H1 (cell line): ENCODE measurements at regions not wholly inside any gene's neighbourhood (a gene's known extent, or its start where the extent isn't known, plus 50 kb on each side); places are given as distances from the start of the nearest gene placed in this dataset.

ENCODE experiments used
- CTCF ChIA-PET: fragments of 300-600 bp; sonication (Branson Sonifier 250); formaldehyde crosslinking; loops from one replicate; lab custom pipeline; 2021; ENCODE audit not compliant: partially characterized antibody; lab: Charles Lee
- POLR2A ChIA-PET: fragments of 300-600 bp; sonication (Branson Sonifier 250); formaldehyde crosslinking; loops from one replicate; lab custom pipeline; 2021; ENCODE audit warnings: inconsistent platforms; ENCODE audit not compliant: partially characterized antibody; lab: Charles Lee
- DNase-seq, 2 experiments: peaks; one replicate each; pipeline versions ENCODE4 v3.0.0 to v3.0.0-alpha.2; 2010 to 2022; ENCODE audit warnings: low spot score in 2 of 2, low read depth in 1 of 2, mixed read lengths in 1 of 2
- FAIRE-seq: peaks from 2 replicates; lab custom pipeline; 2011; peaks lifted over from hg19 to GRCh38; lab: Jason Lieb, UNC
- H2AFZ ChIP-seq: 2 replicates; pipeline ENCODE4 v1.8.1; 2012; ENCODE audit warnings: low read length, inconsistent platforms
- H2AK5ac ChIP-seq: 2 replicates; pipeline ENCODE4 v1.6.1; 2013; ENCODE audit warnings: low read depth, low read length
- H2BK120ac ChIP-seq: replicated peaks from 2 replicates; pipeline ENCODE3; 2013; ENCODE audit warnings: low read depth, low read length, inconsistent platforms
- H2BK12ac ChIP-seq: 2 replicates; pipeline ENCODE4 v1.6.1; 2013; ENCODE audit warnings: low read depth, low read length
- H2BK15ac ChIP-seq: 2 replicates; pipeline ENCODE4 v1.6.1; 2013; ENCODE audit warnings: low read length
- H2BK20ac ChIP-seq: 2 replicates; pipeline ENCODE4 v1.6.1; 2013; ENCODE audit warnings: low read length
- H2BK5ac ChIP-seq: 2 replicates; pipeline ENCODE4 v1.6.1; 2013; ENCODE audit warnings: low read depth, low read length
- H3K14ac ChIP-seq: 2 replicates; pipeline ENCODE4 v1.6.1; 2013; ENCODE audit warnings: inconsistent platforms; ENCODE audit not compliant: insufficient read length
- H3K18ac ChIP-seq: 2 replicates; pipeline ENCODE4 v1.6.1; 2013; ENCODE audit warnings: low read length; ENCODE audit errors: extremely low read depth
- H3K23ac ChIP-seq: 2 replicates; pipeline ENCODE4 v1.6.1; 2013; ENCODE audit warnings: inconsistent platforms; ENCODE audit not compliant: insufficient read length
- H3K23me2 ChIP-seq: 2 replicates; pipeline ENCODE4 v1.6.1; 2013; ENCODE audit warnings: low read depth, low read length
- H3K27ac ChIP-seq: 2 replicates; pipeline ENCODE4 v1.6.1; 2011; ENCODE audit warnings: low read depth, low read length, inconsistent platforms
- H3K27me3 ChIP-seq, 4 experiments: replicated peaks in 1 of 4; 1 replicate in 1 of 4; 2 replicates in 3 of 4; pipeline versions ENCODE4 v1.6.1 to v1.8.1; 2011 to 2013; ENCODE audit warnings: low read length in 3 of 4, mild to moderate bottlenecking in 3 of 4, inconsistent platforms in 2 of 4, mixed read lengths in 2 of 4, moderate library complexity in 1 of 4; ENCODE audit not compliant: control insufficient read depth in 3 of 4, insufficient read depth in 3 of 4; ENCODE audit errors: extremely low read depth in 1 of 4
- H3K36me3 ChIP-seq, 4 experiments: 2 replicates each; pipeline versions ENCODE4 v1.6.1 to v1.8.1; 2011 to 2013; ENCODE audit warnings: mild to moderate bottlenecking in 4 of 4, low read length in 3 of 4, moderate library complexity in 2 of 4, control low read depth in 1 of 4, inconsistent platforms in 1 of 4; ENCODE audit not compliant: insufficient read depth in 4 of 4, control insufficient read depth in 2 of 4
- H3K4ac ChIP-seq: replicated peaks from 2 replicates; pipeline ENCODE3; 2013; ENCODE audit warnings: low read length, low read depth, mixed read lengths, inconsistent platforms; ENCODE audit not compliant: insufficient read length
- H3K4me1 ChIP-seq, 4 experiments: replicated peaks in 1 of 4; 1 replicate in 1 of 4; 2 replicates in 3 of 4; pipeline versions ENCODE4 v1.6.1 to v1.8.1; 2011 to 2013; ENCODE audit warnings: low read length in 3 of 4, inconsistent platforms in 2 of 4, mixed read lengths in 1 of 4; ENCODE audit not compliant: insufficient read depth in 4 of 4, control insufficient read depth in 3 of 4
- H3K4me2 ChIP-seq, 2 experiments: 2 replicates each; pipeline versions ENCODE4 v1.6.1 to v1.8.1; 2011 to 2013; ENCODE audit warnings: low read depth in 2 of 2, low read length in 2 of 2, control low read depth in 1 of 2, inconsistent platforms in 1 of 2, mild to moderate bottlenecking in 1 of 2; ENCODE audit not compliant: insufficient read depth in 1 of 2
- H3K4me3 ChIP-seq, 4 experiments: fragments of 200-600, 300-600 bp in 1 of 4; sonication (generic), shearing (Covaris generic), sonication (Bioruptor Twin) in 1 of 4; 2 replicates each; pipeline versions ENCODE4 v1.5.1 to v1.8.1; 2011 to 2016; ENCODE audit warnings: low read length in 4 of 4, low read depth in 3 of 4, control low read depth in 2 of 4, inconsistent platforms in 2 of 4, mild to moderate bottlenecking in 2 of 4, mixed read lengths in 1 of 4, moderate library complexity in 1 of 4; ENCODE audit not compliant: insufficient read depth in 2 of 4; ENCODE audit errors: extremely low read depth in 1 of 4
- H3K56ac ChIP-seq: replicated peaks from 2 replicates; pipeline ENCODE3; 2013; ENCODE audit warnings: low read depth, mild to moderate bottlenecking, mixed read lengths, low read length, inconsistent platforms; ENCODE audit not compliant: insufficient read length
- H3K79me1 ChIP-seq: 2 replicates; pipeline ENCODE4 v1.6.1; 2013; ENCODE audit warnings: low read depth, low read length, control low read depth
- H3K79me2 ChIP-seq, 2 experiments: 2 replicates each; pipeline versions ENCODE4 v1.6.1 to v1.8.1; 2012 to 2013; ENCODE audit warnings: low read length in 2 of 2, mild to moderate bottlenecking in 2 of 2, inconsistent platforms in 1 of 2; ENCODE audit not compliant: insufficient read depth in 2 of 2, control insufficient read depth in 1 of 2
- H3K9ac ChIP-seq, 4 experiments: replicated peaks in 1 of 4; 1 replicate in 1 of 4; 2 replicates in 3 of 4; pipeline versions ENCODE4 v1.6.1 to v1.8.1; 2011 to 2013; ENCODE audit warnings: low read depth in 3 of 4, low read length in 3 of 4, control low read depth in 2 of 4, mild to moderate bottlenecking in 2 of 4, moderate library complexity in 2 of 4, inconsistent platforms in 1 of 4; ENCODE audit errors: extremely low read depth in 1 of 4
- H3K9me3 ChIP-seq, 2 experiments: 2 replicates each; pipeline versions ENCODE4 v1.6.1 to v1.8.1; 2012 to 2013; ENCODE audit warnings: mild to moderate bottlenecking in 2 of 2, moderate library complexity in 2 of 2, control low read depth in 1 of 2, inconsistent platforms in 1 of 2, low read depth in 1 of 2, low read length in 1 of 2, mixed read lengths in 1 of 2; ENCODE audit not compliant: insufficient read depth in 2 of 2
- H4K20me1 ChIP-seq, 2 experiments: replicated peaks in 1 of 2; 2 replicates each; pipeline versions ENCODE3 to v1.8.1; 2011 to 2013; ENCODE audit warnings: inconsistent platforms in 2 of 2, low read length in 2 of 2, mild to moderate bottlenecking in 1 of 2; ENCODE audit not compliant: insufficient read depth in 2 of 2, control insufficient read depth in 1 of 2
- H4K5ac ChIP-seq: 2 replicates; pipeline ENCODE4 v1.6.1; 2013; ENCODE audit warnings: low read length, low read depth, mixed read lengths, inconsistent platforms; ENCODE audit not compliant: insufficient read length
- H4K8ac ChIP-seq: 2 replicates; pipeline ENCODE4 v1.8.0; 2013; ENCODE audit warnings: mild to moderate bottlenecking, moderate library complexity, low read length, inconsistent platforms; ENCODE audit not compliant: insufficient read depth; ENCODE audit errors: extremely low read depth
- H4K91ac ChIP-seq: replicated peaks from 2 replicates; pipeline ENCODE3; 2013; ENCODE audit warnings: low read length, mixed read lengths, inconsistent platforms; ENCODE audit not compliant: insufficient read length
- BACH1 ChIP-seq: IDR thresholded peaks from 2 replicates; pipeline ENCODE4 v1.6.1; 2012; ENCODE audit warnings: low read length, improper control_type of control experiment
- CHD1 ChIP-seq: IDR thresholded peaks from 2 replicates; pipeline ENCODE4 v1.6.1; 2012; ENCODE audit warnings: low read depth, low read length, improper control_type of control experiment
- E2F6 ChIP-seq: IDR thresholded peaks from 2 replicates; pipeline ENCODE4 v1.6.1; 2012; ENCODE audit warnings: inconsistent platforms
- GABPA ChIP-seq: IDR thresholded peaks from 2 replicates; pipeline ENCODE4 v1.6.1; 2011; ENCODE audit warnings: mild to moderate bottlenecking, low read length, moderate library complexity, borderline replicate concordance; ENCODE audit not compliant: insufficient read depth
- GTF2F1 ChIP-seq: IDR thresholded peaks from 2 replicates; pipeline ENCODE4 v1.6.1; 2012; ENCODE audit warnings: low read depth, low read length, improper control_type of control experiment, borderline replicate concordance
- JUND ChIP-seq: IDR thresholded peaks from 2 replicates; pipeline ENCODE4 v1.6.1; 2011; ENCODE audit warnings: mild to moderate bottlenecking, improper control_type of control experiment, low read length
- KDM4A ChIP-seq: IDR thresholded peaks from one replicate; pipeline ENCODE4 v1.7.1; 2012; ENCODE audit warnings: low read depth, mild to moderate bottlenecking, moderate library complexity, low read length, inconsistent platforms; ENCODE audit not compliant: severe bottlenecking
- MAFK ChIP-seq: IDR thresholded peaks from 2 replicates; pipeline ENCODE4 v1.6.1; 2012; ENCODE audit warnings: low read depth, mild to moderate bottlenecking, improper control_type of control experiment, low read length
- PHF8 ChIP-seq: fragments of 200-600 bp; sonication (generic); conservative IDR thresholded peaks from 2 replicates; pipeline ENCODE4 v1.7.1; 2012; ENCODE audit warnings: low read depth, mild to moderate bottlenecking, inconsistent platforms, low read length, moderate library complexity
- POLR2AphosphoS5 ChIP-seq: IDR thresholded peaks from 2 replicates; pipeline ENCODE4 v1.6.1; 2011; ENCODE audit warnings: low read depth, low read length
- RAD21 ChIP-seq, 2 experiments: IDR thresholded peaks in 1 of 2; conservative IDR thresholded peaks in 1 of 2; 2 replicates each; pipeline ENCODE4 v1.6.1; 2011; ENCODE audit warnings: low read depth in 2 of 2, low read length in 2 of 2, improper control_type of control experiment in 1 of 2, inconsistent platforms in 1 of 2, mild to moderate bottlenecking in 1 of 2, moderate library complexity in 1 of 2
- SIN3A ChIP-seq, 2 experiments: IDR thresholded peaks in 1 of 2; conservative IDR thresholded peaks in 1 of 2; 2 replicates each; pipeline ENCODE4 v1.6.1; 2011 to 2012; ENCODE audit warnings: low read length in 2 of 2, improper control_type of control experiment in 1 of 2, low read depth in 1 of 2, mild to moderate bottlenecking in 1 of 2
- TAF1 ChIP-seq: IDR thresholded peaks from 2 replicates; pipeline ENCODE4 v1.6.1; 2011; ENCODE audit warnings: mild to moderate bottlenecking, low read depth, low read length
- TCF12 ChIP-seq: IDR thresholded peaks from 2 replicates; pipeline ENCODE4 v1.6.1; 2011; ENCODE audit warnings: low read depth, mild to moderate bottlenecking, low read length
- WGBS, 2 experiments: shearing (Covaris generic) in 1 of 2; methylation state at CpG; one replicate each; pipeline versions ENCODE4 v1.1.6 to v1.1.7; 2013 to 2015; ENCODE audit warnings: low lambda C conversion rate in 2 of 2, mixed read lengths in 2 of 2, inconsistent platforms in 1 of 2, low coverage in 1 of 2, missing lambda C conversion rate in 1 of 2; ENCODE audit not compliant: insufficient replicate concordance in 2 of 2, insufficient coverage in 1 of 2, insufficient read length in 1 of 2; ENCODE audit errors: extremely low coverage in 1 of 2, missing lambda C conversion rate in 1 of 2; 5-methylcytosine and 5-hydroxymethylcytosine counted together

GRCh38 chr5:163310997-163311396 is 126.4 kb upstream of the CCNG1 start:
- Histone ChIP-seq H3K27ac (no peak overlapping the region), H4K8ac (no peak overlapping the region), H3K23me2 (no peaks in the 10 kb centered on the region), H3K4ac (no peak overlapping the region), H4K20me1 (no peaks in the 10 kb centered on the region), H3K9ac (no peak overlapping the region), H3K4me2 (no peak overlapping the region), H3K4me1 (peaks cover 0 to 6% (median 0%) of the 10 kb centered on the region in 4 experiments; a peak in 1 of 7 replicates), H4K5ac (no peak overlapping the region), H3K23ac (no peak overlapping the region), H3K36me3 (no peaks in the 10 kb centered on the region), H2BK5ac (no peak overlapping the region), H3K4me3 (no peak overlapping the region), H2AFZ (no peak overlapping the region), H3K9me3 (no peaks in the 10 kb centered on the region), H2BK12ac (no peak overlapping the region), H2BK15ac (no peak overlapping the region), H3K56ac (no peak overlapping the region), H2AK5ac (no peak overlapping the region), H2BK20ac (no peak overlapping the region), H3K79me1 (no peaks in the 10 kb centered on the region), H3K79me2 (no peaks in the 10 kb centered on the region), H2BK120ac (no peak overlapping the region), H3K18ac (no peak overlapping the region), H3K27me3 (no peaks in the 10 kb centered on the region), H4K91ac (no peak overlapping the region), H3K14ac (no peak overlapping the region)
- ChIA-PET CTCF (interaction anchor here (0.8 kb wide), 1 partner anchor 201 kb away, joined by 3 read pairs; no protein-coding TSS in a partner anchor), POLR2A (no interaction called here)
- 79% methylated on average over 1 of the region's 1 CpG; no CpG with 5 or more reads in 1 of the 2 experiments for WGBS, 2 experiments
- FAIRE-seq (no peak), DNase-seq (no peak)
- TF ChIP-seq BACH1, result no peak
- TF ChIP-seq KDM4A, result no peak
- no peak for TF ChIP-seq MAFK
- TF ChIP-seq GABPA, result no peak
- TF ChIP-seq JUND, result no peak
- no peak for TF ChIP-seq PHF8
- no peak for TF ChIP-seq GTF2F1
- no peak for TF ChIP-seq TAF1
- TF ChIP-seq SIN3A (conservative IDR thresholded peaks at IDR 0.05 in 1 of 2, IDR thresholded peaks at IDR 0.05 in 1 of 2; ENCODE audit: low read depth in 1 of 2, low read length in 2 of 2), result no peak
- TF ChIP-seq POLR2AphosphoS5, result no peak
- no peak for TF ChIP-seq E2F6
- TF ChIP-seq CHD1, result no peak
- no peak for TF ChIP-seq RAD21 (IDR thresholded peaks at IDR 0.05 in 1 of 2, conservative IDR thresholded peaks at IDR 0.05 in 1 of 2; ENCODE audit: low read depth in 2 of 2, low read length in 2 of 2)
- TF ChIP-seq TCF12, result no peak
